ENCODE measurements at regions not wholly inside any gene's neighbourhood (a gene's known extent, or its start where the extent isn't known, plus 50 kb on each side); places are given as distances from the start of the nearest gene placed in this dataset.

DNA sequence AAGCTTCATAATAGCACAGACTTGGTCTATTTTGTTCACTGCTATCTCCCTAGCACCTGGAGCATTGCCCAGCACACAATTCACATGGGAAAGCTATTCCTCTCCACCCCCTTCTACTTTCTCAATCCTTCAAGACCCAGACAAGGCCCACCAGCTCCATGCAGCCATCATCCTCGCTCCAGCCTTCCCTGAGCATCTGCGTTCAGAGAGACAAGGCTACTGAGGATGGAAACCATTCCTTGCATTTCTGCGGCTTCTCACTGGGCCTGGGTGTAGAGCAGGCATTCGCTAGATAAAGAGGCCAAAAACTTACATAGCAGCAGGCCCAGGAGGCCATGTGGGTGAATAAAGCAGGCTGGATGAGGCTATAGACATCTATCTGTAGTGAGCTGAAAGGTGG lies 530.8 kb downstream of the BUD13 start:
- no peak for DNase-seq

DNA sequence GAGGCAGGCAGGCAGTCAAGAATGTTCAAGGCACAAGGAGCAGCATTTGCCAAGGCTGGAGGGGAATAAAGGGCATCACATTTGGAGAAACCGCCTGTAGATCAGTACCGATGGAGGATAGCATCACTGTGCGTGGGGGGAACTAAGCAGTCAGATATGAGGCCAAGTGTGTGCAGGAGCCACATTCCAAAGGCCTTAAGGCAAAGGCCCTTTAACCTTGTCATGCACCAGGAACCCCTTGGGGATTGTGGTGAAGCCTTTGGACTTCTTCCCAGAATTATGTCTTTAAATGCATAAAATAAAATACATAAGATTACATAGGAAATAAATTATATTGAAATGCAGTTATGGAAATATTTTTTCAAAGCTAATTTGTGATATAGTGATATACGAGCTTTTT lies 532.1 kb downstream of the BUD13 start:
- DNase-seq = no peak

DNA sequence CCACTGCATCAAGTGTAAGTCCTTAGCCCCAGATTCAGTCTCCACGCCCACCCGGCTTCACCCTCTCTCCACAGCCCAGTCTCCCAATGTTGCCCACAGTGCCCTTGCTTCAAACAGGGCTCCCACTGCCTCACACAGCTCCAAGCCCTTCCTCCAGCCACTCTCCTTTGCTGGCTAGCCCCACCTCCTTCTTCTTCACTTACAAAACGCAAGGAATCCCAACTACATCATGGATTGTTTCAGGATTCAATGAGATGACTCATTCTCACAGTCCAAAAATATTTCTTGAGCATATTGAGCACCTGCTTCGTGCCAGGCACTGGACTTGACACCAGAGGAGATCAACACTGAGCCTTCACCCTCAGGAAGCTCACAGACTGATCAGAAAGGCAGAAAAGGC lies 533.5 kb downstream of the BUD13 start:
- no peak for DNase-seq

DNA sequence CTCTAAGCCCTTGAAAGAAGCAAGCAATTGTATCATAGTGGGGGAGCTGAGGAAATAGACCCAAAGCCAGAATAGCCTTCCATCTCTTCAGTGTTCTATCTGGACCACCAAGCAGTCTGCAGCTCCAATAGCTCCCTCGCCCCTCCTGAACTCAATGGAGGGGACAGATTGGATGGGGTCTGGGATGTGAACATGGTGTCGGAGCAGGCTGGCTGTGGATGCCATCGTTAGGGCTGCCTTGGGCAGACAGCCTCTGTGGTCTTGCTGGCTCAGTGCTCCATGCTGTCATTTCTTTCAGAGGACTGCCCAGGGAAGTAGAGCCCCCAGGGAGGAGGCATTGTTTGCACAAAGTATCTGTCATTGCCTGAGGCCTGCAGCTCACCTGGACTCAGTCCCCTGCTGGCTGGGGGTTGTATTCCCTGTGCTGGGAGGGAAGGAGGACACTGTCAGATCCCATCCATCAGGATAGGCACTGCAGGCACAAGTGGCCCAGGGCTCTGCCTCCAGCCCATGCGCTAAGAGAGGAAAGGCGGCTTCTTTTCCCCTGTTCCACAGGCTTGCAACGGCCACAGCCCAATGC lies 537.7 kb downstream of the BUD13 start:
- DNase-seq = no peak

DNA sequence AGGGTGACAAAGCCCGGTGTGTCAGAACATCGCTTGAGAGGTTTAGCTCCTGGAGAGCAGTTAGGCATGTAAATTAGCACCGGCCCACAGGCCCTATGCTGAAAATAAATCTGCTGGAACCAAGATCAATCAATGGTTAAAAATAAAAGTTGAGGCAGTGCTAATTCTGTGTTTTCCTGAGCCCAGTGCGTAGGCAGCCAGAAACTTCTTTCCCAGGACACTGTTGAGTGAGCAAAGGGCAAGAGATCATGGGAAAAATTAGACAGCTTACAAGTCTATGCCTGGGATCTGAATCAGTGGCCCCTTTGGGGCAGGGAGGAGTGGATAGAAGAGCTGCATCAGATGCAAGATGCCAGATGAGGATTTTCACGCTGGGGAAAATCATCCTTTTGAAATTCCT lies 539.2 kb downstream of the BUD13 start:
- DNase-seq = no peak

DNA sequence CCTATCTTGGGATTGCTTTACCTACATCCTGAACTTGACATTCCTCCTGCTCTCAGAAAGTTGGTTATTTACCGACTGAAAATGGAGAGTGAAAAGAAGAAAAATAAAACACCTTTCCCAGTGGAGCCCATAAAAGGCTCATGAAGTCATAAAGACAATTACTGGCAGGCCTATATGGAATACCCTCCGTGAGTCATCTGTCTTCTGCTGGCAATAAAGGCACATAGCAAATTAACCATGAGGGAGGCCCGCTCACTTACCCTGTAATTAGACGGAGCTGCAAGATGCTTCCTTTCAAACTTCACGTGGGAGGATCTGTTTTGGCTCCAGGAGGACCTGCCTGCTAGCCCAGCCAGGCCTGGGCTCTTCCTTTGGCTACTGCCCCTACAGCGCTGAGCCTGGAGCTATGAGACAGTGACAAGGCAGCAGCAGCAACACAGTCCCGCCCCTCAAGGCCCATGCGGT lies 540.4 kb downstream of the BUD13 start:
- DNase-seq = no peak

DNA sequence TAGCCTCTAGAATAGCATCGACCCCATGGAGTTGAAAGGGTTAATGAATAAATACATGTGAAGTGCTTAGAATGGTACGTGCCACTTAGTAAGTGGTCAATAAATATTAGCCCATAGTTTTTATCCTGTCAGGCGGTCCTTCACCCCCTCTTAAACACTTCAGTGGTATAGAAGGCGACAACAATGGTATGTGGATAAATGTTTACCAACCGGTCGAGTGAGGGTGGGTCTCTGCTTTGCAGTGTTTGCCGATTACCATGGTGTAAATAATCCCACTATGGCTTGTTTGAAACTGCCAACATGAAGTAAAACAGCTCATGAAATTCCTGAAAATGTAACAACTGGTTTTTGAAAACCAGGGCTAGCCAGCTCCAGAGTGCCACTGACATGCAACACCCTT lies 541.2 kb downstream of the BUD13 start:
- no peak for DNase-seq

DNA sequence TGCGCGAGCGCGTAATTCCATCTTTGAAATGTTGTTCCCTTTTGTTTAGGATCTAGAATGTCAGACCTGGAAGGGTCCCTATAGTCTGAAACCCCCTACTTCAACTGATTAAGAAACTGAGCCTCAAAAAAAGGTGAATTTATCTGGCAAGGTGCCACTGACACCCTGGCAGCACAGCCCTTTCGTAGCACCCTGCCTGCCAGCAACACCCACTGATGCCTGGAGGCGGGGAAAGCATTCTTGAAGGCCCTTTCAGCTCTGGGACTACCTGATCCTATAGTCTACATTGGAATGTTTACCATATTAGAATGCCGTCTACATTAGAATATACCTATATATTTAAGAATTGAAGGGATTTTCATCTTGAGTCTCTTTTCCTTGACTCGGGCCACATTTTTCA lies 542.3 kb downstream of the BUD13 start:
- DNase-seq = no peak

DNA sequence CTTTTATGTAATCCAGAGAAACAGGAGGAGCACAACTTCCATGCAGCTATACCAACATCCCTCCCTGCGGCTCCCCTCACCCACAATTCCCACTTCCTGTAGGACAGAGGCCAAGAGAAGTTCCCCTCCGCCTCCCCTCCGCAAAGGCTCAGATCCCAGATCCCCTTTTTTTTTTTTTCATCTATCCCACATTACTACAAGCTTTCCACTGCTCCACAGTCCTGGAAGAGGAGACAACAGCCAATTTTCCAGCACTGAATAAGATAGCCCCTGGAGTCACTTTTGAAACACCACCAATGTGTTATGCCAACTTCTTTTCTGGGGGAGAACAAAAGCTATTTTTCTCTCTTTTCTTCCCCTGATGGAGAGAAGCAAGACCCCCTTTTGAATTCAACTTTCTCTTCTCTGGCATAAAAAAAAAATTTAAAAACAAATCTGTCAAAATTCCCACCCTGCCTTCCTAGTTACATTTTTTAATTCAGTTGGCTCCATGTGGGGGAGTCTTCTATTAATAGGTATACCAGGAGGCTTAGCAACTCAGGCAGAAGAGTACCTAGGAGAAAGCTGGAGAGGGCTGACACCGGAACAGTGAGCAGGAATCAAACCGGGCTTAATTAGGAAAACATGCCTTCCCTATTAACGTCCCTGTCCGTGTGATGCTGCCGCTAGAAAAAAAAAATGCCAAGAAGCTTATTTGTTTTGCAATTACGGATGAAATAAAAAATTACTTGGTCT lies 543.4 kb downstream of the BUD13 start:
- no peak for DNase-seq

DNA sequence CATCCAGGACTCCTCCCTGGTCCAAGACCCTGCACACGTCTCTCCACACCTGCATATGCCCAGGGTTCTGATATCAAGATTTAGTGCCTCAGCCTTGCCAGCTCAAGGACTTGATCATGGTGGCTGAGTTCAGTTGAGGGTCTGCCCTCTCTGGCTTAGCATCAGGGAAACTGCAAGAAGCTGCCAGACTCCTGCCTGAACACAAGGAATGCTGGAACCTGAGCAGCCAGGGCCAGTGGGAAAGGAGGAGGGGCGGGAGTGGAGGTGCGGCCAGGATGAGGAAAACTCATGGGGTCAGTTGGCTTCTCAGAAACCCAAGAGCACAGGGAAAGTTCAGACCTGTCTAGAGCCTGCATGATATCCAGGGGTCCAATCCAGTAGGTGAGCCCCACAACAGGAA lies 546.1 kb downstream of the BUD13 start:
- DNase-seq = no peak

DNA sequence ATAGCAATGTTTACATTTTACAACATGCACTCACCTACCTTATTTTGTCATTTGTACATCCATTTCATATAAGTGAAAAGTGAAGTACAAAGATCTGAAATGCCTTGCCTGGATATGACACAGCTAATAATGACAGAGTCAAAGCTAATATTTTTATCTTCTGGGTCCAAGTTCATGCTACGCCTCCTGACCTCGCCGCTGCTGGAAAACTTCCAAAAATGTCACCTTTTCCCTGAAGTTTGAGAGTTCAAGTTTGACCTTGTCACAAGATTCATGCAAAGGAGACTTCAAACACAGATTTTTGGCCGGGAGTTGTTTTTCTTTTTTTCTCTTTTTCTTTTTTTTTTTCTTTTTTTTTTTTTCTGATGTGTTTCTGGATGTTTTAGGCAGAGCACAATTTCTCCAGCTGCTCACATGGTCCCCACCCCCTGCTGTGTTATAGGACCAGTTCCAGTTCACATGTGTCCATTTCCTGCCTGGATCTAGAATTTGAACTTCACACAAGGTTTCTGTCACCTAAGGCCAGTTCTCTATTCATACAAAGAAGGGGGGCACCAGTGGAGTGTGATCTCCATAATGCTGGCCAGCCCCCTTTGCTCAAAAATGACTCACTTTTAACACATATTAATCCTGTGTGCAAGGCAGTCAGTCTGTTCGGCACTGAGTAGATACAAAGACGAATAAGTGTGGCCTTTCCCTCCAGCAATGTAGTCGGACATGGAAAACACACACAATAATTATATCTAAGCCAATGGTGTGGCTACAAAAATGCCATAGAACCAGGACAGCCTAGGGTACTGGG lies 546.8 kb downstream of the BUD13 start:
- no peak for DNase-seq

DNA sequence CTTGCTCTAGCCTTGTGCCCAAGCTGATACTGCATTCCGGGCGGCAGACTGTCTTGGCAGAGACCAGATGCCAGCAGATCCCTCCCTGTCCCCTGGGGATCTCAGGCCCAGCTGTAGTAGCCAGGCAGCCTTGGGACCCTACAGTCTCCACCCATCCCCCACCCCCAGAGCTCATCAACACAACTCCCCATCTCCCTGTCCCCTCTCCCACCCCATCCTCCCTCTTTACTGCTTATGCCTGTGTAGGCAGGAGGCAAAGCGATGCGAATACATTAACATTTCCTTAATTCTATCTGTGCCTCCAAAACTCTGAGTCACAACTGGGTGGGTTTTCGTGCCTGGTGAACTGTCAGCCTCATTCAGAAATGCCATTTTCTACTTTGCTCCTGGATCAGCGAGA lies 547.6 kb downstream of the BUD13 start:
- no peak for DNase-seq

DNA sequence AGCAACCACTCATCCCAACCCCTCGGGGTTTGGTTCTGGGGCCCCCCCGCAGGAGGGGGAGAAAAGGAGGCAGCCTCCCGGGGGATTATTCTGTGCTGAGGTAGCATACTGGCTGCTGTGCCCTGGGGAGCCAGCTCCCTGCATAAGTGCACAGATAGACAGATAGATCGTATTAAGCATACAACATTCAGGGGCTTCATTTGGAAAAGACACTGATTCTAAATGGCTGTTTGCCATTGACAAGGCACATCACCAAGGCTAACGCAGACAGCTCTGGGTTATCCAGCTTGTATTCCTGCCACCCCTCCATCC lies 547.9 kb downstream of the BUD13 start:
- no peak for DNase-seq

DNA sequence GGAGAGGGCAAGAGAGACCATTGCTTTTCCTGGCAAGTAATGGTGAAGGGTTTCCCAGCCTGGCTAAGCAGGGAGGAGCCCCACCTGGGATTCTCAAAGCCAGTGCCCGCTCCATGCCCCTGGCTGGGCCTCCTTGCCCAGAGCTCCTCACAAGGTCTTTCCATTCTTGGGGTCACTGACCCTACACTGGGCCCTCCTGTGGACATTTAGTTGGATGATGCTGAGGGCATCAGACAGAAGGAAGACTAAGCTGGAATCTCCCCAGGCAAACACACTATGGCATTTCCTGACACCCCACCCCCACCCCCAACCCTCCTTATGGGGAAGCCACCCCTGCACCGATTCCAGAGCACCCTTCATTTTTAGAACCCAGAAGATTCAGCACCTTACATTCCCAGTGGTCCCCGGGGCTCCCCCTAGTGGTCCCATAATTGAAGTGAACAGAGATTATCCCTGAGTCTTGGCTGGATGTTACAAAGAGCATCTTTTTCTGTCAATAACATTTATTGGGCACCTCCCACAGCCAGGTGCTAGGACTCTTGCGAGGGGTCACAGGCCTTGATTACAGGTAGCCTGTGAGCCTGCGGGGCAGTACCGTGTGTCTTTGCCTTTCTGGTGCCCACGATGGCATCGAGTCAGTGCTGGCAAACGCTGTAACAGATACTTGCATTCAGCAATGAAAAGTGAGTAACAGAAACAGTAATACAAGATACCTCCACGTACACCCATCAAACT lies 548.5 kb downstream of the BUD13 start:
- peak; percentile 18 to 29 for DNase-seq

DNA sequence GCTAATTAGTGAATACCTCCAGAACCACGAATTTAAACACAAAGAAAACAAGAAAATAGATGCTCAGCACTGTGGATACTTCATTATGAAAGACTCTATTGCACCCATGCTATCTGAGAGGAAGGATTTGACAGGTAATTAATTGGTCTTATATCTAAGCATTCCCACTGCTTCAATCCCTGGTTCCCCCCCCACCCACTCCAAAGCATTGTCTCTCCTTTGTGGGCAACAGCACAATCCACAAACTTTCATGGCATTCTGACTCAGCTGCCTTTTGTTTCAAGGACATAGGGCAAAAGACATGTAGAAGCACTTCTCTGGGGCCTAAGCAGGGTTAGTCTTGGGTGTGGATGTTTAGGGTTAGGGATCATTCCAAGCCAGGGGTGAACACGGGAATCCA lies 551.4 kb downstream of the BUD13 start:
- no peak for DNase-seq

DNA sequence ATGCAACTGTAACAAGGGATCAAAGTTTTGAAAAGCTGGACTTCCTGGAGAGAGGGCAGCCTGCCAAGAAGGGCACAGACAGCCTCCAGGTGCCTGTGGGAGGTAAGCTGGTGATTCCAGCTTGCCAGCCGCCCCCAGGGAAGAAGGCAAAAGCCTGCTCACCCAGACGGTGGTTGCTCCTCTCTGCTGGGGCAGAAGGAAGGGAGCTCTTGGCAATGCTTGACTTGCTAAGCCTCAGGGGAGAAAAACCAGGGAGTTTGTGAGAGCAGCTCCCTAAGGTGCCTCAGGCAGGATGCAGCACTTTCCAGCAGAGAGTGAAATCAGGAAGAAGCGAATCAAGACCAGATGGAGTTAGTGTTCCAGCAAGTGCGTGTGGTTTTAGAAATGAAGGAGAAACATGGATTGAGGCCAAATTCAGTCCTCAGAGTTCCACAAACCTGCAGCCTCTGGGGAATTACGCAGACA lies 553.6 kb downstream of the BUD13 start:
- DNase-seq = no peak

DNA sequence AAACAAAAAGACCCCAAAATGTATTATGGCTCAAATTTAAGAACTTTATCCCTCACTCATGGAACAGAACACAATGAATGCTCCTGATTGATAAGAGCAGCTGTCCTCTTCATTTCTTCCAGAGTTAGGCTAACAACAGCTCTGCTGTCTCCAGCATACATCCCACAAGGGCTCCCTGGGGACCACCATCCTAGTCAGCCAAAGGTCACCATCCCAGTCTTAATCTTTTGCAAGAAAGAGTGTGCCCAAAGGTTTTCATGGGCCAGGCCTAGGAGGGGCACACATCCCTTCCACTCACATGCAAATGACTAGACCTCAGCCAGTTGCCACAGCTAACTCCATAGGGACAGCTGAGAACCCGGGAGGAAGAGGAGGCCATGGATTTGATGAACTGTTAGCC lies 555.3 kb downstream of the BUD13 start:
- no peak for DNase-seq

DNA sequence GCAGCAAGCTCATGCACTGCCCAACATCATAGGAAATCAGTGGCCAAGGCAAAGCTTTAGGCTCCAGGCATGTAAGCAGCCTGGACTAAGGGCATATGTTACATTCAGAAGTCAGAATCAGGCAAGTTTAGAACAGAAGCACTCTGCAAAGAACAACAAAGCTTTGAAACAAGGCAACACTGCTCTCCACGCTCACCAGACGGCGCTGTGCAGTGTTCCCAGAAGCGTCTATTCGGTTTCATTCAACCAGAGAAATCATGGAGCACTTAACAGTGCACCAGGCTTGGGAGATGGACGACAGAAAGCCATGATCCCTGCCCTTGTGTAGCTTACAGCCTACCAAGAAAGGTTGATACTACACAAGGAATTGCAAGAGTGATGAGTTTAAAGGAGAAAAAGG lies 555.8 kb downstream of the BUD13 start:
- DNase-seq = peak; percentile 35 to 61

DNA sequence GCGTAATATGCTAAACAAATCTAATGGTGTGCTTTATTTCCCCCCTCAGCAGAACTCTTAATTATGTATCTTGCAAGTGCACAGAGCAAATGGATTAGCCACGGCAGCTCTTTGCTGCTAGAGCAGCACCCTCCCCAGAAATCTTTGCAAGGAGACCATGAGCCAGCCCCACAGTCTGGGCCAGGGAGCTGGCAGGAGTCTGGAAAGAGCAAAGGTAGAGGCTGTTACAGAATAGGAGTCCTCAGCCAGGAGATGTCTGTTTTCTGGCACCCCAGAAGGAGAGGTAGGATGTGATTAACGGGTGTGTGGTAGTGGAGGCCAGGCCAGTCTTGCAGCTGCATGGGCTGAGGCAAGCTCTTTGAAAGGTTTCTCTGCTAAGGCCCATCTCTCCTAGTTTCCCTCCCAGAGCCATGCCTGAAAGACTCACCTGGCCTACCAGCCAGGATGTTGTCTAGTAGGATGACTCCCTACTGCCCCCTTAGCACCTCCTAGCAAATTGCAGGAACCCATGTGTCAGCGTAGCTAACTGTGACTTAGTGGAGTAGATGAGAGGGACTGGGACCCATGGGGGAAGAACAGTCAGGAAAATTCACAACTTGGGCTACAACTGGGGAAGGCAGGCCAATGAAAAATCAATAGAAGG lies 557.2 kb downstream of the BUD13 start:
- DNase-seq = no peak

DNA sequence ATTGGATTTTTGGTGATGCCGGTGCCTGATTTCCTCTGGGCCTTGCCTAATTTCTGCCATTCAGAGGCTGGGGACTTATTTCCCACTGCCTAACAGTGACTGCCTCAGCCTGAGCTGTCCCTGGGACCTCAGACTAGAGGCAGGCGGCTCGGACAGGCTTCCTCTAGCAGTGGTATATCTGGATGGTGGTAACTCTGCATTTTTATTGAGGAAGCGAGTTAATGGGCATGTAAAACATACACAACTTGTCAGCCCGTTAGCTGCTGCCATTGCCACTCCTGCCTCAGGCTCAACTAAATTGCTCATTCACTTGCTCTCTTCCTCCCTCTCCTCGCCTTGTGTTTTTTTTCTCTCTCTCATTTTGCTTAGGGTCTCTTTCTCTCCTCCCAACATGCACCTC lies 561.6 kb downstream of the BUD13 start:
- no peak for DNase-seq

DNA sequence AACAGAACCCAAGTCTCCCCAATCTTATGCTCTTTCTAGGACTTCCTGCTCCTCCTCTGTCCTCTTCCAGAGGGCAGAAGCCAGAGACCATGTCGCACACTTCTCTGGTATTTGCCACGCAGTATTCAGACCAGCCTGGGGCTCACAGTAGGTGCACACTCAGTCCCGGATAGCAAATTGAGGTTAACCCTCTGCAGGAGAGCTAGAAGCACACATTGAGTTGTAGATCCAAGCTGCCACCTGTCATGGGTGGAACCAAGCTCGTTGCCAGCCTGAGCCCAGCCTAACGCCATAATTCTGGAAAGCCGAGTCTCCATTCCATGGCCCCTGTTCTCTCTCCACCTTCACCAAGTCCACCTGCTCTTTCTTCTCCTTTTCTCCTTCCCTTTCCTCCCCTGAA lies 562.1 kb downstream of the BUD13 start:
- DNase-seq = no peak

DNA sequence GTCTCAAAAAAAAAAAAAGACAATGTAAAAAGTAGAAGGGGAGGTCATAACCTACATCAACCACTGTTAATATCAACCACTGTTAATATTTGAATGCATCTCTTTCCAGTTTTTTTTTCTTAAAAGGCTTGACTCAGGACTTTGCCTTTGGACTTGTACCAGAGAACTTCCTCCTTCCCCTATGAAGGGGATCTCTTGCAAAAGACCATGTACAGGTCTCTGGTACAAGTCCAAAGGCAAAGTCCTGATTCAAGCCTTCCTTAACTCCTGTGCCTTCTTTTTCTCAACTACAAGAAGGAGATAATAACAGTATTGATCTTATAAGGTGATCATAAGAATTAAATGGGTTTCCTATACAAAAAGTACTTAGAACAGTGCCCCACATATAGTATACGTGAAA lies 563.5 kb downstream of the BUD13 start:
- no peak for DNase-seq
